ENCODE measurements at regions not wholly inside any gene's neighbourhood (a gene's known extent, or its start where the extent isn't known, plus 50 kb on each side); places are given as distances from the start of the nearest gene placed in this dataset.

GRCh38 chr14:65888677-65889076 lies 476.1 kb downstream of the FUT8 start:
- TF ChIP-seq, protein P1, sequence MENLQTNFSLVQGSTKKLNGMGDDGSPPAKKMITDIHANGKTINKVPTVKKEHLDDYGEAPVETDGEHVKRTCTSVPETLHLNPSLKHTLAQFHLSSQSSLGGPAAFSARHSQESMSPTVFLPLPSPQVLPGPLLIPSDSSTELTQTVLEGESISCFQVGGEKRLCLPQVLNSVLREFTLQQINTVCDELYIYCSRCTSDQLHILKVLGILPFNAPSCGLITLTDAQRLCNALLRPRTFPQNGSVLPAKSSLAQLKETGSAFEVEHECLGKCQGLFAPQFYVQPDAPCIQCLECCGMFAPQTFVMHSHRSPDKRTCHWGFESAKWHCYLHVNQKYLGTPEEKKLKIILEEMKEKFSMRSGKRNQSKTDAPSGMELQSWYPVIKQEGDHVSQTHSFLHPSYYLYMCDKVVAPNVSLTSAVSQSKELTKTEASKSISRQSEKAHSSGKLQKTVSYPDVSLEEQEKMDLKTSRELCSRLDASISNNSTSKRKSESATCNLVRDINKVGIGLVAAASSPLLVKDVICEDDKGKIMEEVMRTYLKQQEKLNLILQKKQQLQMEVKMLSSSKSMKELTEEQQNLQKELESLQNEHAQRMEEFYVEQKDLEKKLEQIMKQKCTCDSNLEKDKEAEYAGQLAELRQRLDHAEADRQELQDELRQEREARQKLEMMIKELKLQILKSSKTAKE (IDR thresholded peaks at IDR 0.05; ENCODE audit: low read depth, poor library complexity, severe bottlenecking): no peak
- TF ChIP-seq NRF1 (conservative IDR thresholded peaks at IDR 0.05; ENCODE audit: low read depth, low read length) (no peak), EZH2 (IDR thresholded peaks at IDR 0.05; ENCODE audit: borderline replicate concordance, control insufficient read depth, low read depth, low read length) (no peak), YY1 (IDR thresholded peaks at IDR 0.05; ENCODE audit: low read depth, low read length) (no peak), JUND (IDR thresholded peaks at IDR 0.05; ENCODE audit: low read depth, low read length) (no peak), CBX5 (IDR thresholded peaks at IDR 0.05; ENCODE audit: low read depth) (no peak), CHD1 (IDR thresholded peaks at IDR 0.05; ENCODE audit: low read depth, low read length) (no peak), STAT3 (IDR thresholded peaks at IDR 0.05; ENCODE audit: low read depth, low read length) (no peak), GABPA (IDR thresholded peaks at IDR 0.05; ENCODE audit: low read depth) (no peak), ATF7 (IDR thresholded peaks at IDR 0.05; ENCODE audit: low read depth) (no peak), SREBF1 (IDR thresholded peaks at IDR 0.05; ENCODE audit: low read length) (no peak), POLR2AphosphoS5 (IDR thresholded peaks at IDR 0.05; ENCODE audit: low read length) (no peak)
- TF ChIP-seq, protein P2, sequence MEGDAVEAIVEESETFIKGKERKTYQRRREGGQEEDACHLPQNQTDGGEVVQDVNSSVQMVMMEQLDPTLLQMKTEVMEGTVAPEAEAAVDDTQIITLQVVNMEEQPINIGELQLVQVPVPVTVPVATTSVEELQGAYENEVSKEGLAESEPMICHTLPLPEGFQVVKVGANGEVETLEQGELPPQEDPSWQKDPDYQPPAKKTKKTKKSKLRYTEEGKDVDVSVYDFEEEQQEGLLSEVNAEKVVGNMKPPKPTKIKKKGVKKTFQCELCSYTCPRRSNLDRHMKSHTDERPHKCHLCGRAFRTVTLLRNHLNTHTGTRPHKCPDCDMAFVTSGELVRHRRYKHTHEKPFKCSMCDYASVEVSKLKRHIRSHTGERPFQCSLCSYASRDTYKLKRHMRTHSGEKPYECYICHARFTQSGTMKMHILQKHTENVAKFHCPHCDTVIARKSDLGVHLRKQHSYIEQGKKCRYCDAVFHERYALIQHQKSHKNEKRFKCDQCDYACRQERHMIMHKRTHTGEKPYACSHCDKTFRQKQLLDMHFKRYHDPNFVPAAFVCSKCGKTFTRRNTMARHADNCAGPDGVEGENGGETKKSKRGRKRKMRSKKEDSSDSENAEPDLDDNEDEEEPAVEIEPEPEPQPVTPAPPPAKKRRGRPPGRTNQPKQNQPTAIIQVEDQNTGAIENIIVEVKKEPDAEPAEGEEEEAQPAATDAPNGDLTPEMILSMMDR (IDR thresholded peaks at IDR 0.05 in 2 of 3, conservative IDR thresholded peaks at IDR 0.05 in 1 of 3; ENCODE audit: control insufficient read depth in 2 of 3, extremely low read depth in 1 of 3, insufficient read depth in 1 of 3, low read depth in 3 of 3, low read length in 3 of 3): no peak

Measured in GM12878 (cell line).